HepG2 (cell line): ENCODE measurements at regions not wholly inside any gene's neighbourhood (a gene's known extent, or its start where the extent isn't known, plus 50 kb on each side); places are given as distances from the start of the nearest gene placed in this dataset.

Experiments
- ATAC-seq: fragments of 200-7000 bp; cut with Tn5 transposase; 3 replicates; pipeline ENCODE4 v1.9.1; 2020; ENCODE audit warnings: mild to moderate bottlenecking, moderate library complexity
- BruUV-seq: library from RNA; stranded (reverse); fragments of 400-500 nt; replicated peaks from 2 replicates; lab custom pipeline; 2021; lab: Mats Ljungman, UMichigan
- CTCF ChIA-PET: fragments of 300-600 bp; formaldehyde crosslinking; extraction: SDS; loops from one replicate; lab custom pipeline; 2021; ENCODE audit warnings: low total read pairs, inconsistent platforms, low intra/inter-chr PET ratio; lab: Yijun Ruan, JAX
- POLR2A ChIA-PET: fragments of 350-600 bp; sonication (Branson Sonifier 250); formaldehyde crosslinking; loops from one replicate; lab custom pipeline; 2020; ENCODE audit warnings: antibody characterized with exemption, inconsistent platforms; lab: Yijun Ruan, JAX
- DNase-seq: peaks from one replicate; pipeline ENCODE4 v3.0.0-alpha.2; 2015; ENCODE audit warnings: low spot score
- FAIRE-seq: peaks from 3 replicates; lab custom pipeline; 2011; peaks lifted over from hg19 to GRCh38; lab: Jason Lieb, UNC
- H2AFZ ChIP-seq: one replicate; pipeline ENCODE4 v1.6.1; 2011; ENCODE audit warnings: low read length, inconsistent platforms
- H3K27ac ChIP-seq: fragments of 300-600 bp; 3 replicates; pipeline ENCODE4 v1.8.0; 2011; ENCODE audit warnings: mixed run types, mild to moderate bottlenecking, mixed read lengths, low read length, inconsistent platforms; ENCODE audit not compliant: insufficient read depth; ENCODE audit errors: extremely low read length
- H3K27me3 ChIP-seq, 2 experiments: fragments of 200-600 bp in 1 of 2; 2 replicates in 1 of 2; 3 replicates in 1 of 2; pipeline versions ENCODE4 v1.6.0 to v1.8.0; 2011; ENCODE audit warnings: low read length in 2 of 2, mild to moderate bottlenecking in 2 of 2, moderate library complexity in 2 of 2, inconsistent platforms in 1 of 2; ENCODE audit not compliant: insufficient read depth in 2 of 2, control insufficient read depth in 1 of 2
- H3K36me3 ChIP-seq, 2 experiments: fragments of 200-600 bp in 1 of 2; replicated peaks in 1 of 2; 2 replicates in 1 of 2; 3 replicates in 1 of 2; pipeline versions ENCODE4 v1.5.1 to v1.8.0; 2011; ENCODE audit warnings: low read length in 2 of 2, inconsistent platforms in 1 of 2; ENCODE audit not compliant: insufficient read depth in 2 of 2, control insufficient read depth in 1 of 2
- H3K4me1 ChIP-seq: 2 replicates; pipeline ENCODE4 v1.5.1; 2012; ENCODE audit warnings: low read length, inconsistent platforms; ENCODE audit not compliant: insufficient read depth
- H3K4me2 ChIP-seq: 2 replicates; pipeline ENCODE4 v1.6.0; 2011; ENCODE audit warnings: low read depth, low read length, inconsistent platforms
- H3K4me3 ChIP-seq, 3 experiments: fragments of 200-600 bp in 1 of 3; sonication (generic), shearing (Covaris generic) in 1 of 3; replicated peaks in 1 of 3; 2 replicates each; pipeline ENCODE4 v1.5.1; 2011 to 2016; ENCODE audit warnings: low read length in 3 of 3, inconsistent platforms in 2 of 3, low read depth in 2 of 3, mild to moderate bottlenecking in 2 of 3, control low read depth in 1 of 3, mixed read lengths in 1 of 3; ENCODE audit not compliant: insufficient read depth in 1 of 3
- H3K79me2 ChIP-seq: one replicate; pipeline ENCODE4 v1.6.1; 2011; ENCODE audit warnings: low read length, inconsistent platforms; ENCODE audit not compliant: insufficient read depth
- H3K9ac ChIP-seq: 2 replicates; pipeline ENCODE4 v1.6.0; 2011; ENCODE audit warnings: mild to moderate bottlenecking, low read depth, low read length, inconsistent platforms; ENCODE audit not compliant: insufficient read depth
- H3K9me3 ChIP-seq: 2 replicates; pipeline ENCODE4 v1.5.1; 2012; ENCODE audit warnings: mild to moderate bottlenecking, low read length
- H4K20me1 ChIP-seq: 2 replicates; pipeline ENCODE4 v1.6.0; 2011; ENCODE audit warnings: inconsistent platforms, mild to moderate bottlenecking, low read length, moderate library complexity; ENCODE audit not compliant: insufficient read depth
- GABPB1 ChIP-seq: IDR thresholded peaks from 2 replicates; pipeline ENCODE4 v1.6.1; 2016; ENCODE audit warnings: mild to moderate bottlenecking, missing genetic modification reagents, moderate library complexity, missing compliant biosample characterization
- HOXA9 ChIP-seq: sonication (generic); formaldehyde crosslinking; IDR thresholded peaks from 2 replicates; pipeline ENCODE4 v1.8.1; 2022; ENCODE audit warnings: missing genetic modification reagents, mild to moderate bottlenecking, moderate library complexity, borderline replicate concordance
- KAT8 ChIP-seq: IDR thresholded peaks from 2 replicates; pipeline ENCODE4 v1.6.1; 2016; ENCODE audit warnings: missing genetic modification reagents, missing compliant biosample characterization
- MZF1 ChIP-seq: sonication (generic); formaldehyde crosslinking; IDR thresholded peaks from 2 replicates; pipeline ENCODE4 v1.8.1; 2023; ENCODE audit warnings: mild to moderate bottlenecking, missing genetic modification reagents, borderline replicate concordance
- NAIF1 ChIP-seq: sonication (generic); formaldehyde crosslinking; IDR thresholded peaks from 2 replicates; pipeline ENCODE4 v1.5.0; 2020; ENCODE audit warnings: mild to moderate bottlenecking, missing genetic modification reagents, borderline replicate concordance
- NCOA1 ChIP-seq: sonication (generic); formaldehyde crosslinking; IDR thresholded peaks from 2 replicates; pipeline ENCODE4 v1.9.0; 2021; ENCODE audit warnings: missing genetic modification reagents
- ZBTB26 ChIP-seq: IDR thresholded peaks from 2 replicates; pipeline ENCODE4 v1.6.1; 2016; ENCODE audit warnings: missing compliant biosample characterization, missing genetic modification reagents, borderline replicate concordance
- ZNF460 ChIP-seq: sonication (generic); formaldehyde crosslinking; IDR thresholded peaks from 2 replicates; pipeline ENCODE4 v1.5.1; 2020; ENCODE audit warnings: missing genetic modification reagents, mild to moderate bottlenecking, borderline replicate concordance
- ZNF496 ChIP-seq: sonication (generic); formaldehyde crosslinking; IDR thresholded peaks from 2 replicates; pipeline ENCODE4 v1.8.1; 2023; ENCODE audit warnings: mild to moderate bottlenecking, moderate library complexity, missing genetic modification reagents; ENCODE audit not compliant: insufficient replicate concordance
- ZNF841 ChIP-seq: sonication (generic); formaldehyde crosslinking; IDR thresholded peaks from 2 replicates; pipeline ENCODE4 v1.8.1; 2023; ENCODE audit warnings: missing genetic modification reagents, borderline replicate concordance
- ZNF883 ChIP-seq: sonication (generic); formaldehyde crosslinking; IDR thresholded peaks from 2 replicates; pipeline ENCODE4 v1.5.1; 2020; ENCODE audit warnings: mild to moderate bottlenecking, missing genetic modification reagents; ENCODE audit errors: not compliant biosample characterization
- WGBS: methylation state at CpG from one replicate; pipeline ENCODE4 v1.1.6; 2017; ENCODE audit warnings: low lambda C conversion rate; 5-methylcytosine and 5-hydroxymethylcytosine counted together
- in situ Hi-C: cut with HindIII; loops from 2 replicates; pipeline ENCODE4 v1.10.0; 2017; ENCODE audit warnings: low pct_unique_long_range_greater_than_20kb; ENCODE audit not compliant: extremely low pct_ligation_motif_present
- intact Hi-C: fragments of 100-400 bp; cut with micrococcal nuclease; formaldehyde crosslinking; loops from one replicate; pipeline ENCODE4 v1.10.0; 2022; ENCODE audit not compliant: unreplicated experiment
- TF ChIP-seq, protein P1 (sequence below): IDR thresholded peaks from 2 replicates; pipeline ENCODE4 v1.6.1; 2016; ENCODE audit warnings: mild to moderate bottlenecking

DNA sequence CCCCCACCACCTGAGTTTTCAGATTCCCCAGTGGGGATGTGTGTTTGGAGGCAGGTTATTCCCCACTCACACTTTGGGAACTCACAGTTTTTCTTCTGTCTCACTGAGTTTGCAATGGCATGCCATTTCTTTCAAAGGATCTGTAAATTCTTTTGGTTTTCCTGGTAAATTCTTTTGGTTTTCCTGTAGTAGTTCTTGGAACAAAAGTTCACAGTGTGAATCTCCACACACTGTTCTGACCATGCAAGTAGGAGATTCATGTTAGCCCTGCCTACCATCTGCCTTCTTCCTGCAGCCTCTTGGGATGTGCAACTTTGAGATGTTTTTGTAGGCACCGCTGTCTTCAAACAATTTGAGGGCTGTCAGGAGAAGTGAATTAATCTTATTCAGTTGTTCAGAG lies 165.6 kb upstream of the OGFRL1 start:
- no peaks in the 10 kb centered on the region for H3K9me3 ChIP-seq
- H3K27me3 ChIP-seq = no peaks in the 10 kb centered on the region
- ChIA-PET POLR2A (no interaction called here), CTCF (no interaction called here)
- BruUV-seq = no TSS peak
- H3K36me3 ChIP-seq = no peaks in the 10 kb centered on the region
- intact Hi-C loops (no loop called here), in situ Hi-C loops (no loop called here)
- H3K27ac ChIP-seq = no peak overlapping the region
- no peaks in the 10 kb centered on the region for H3K79me2 ChIP-seq
- DNase-seq = no peak
- ATAC-seq = no peak
- H4K20me1 ChIP-seq = no peaks in the 10 kb centered on the region
- H3K9ac ChIP-seq = no peak overlapping the region
- FAIRE-seq = no peak
- no peak overlapping the region for H3K4me3 ChIP-seq
- WGBS = 0% methylated on average over 1 of the region's 1 CpG
- H2AFZ ChIP-seq = no peak overlapping the region
- no peaks in the 10 kb centered on the region for H3K4me1 ChIP-seq
- no peak overlapping the region for H3K4me2 ChIP-seq
- TF ChIP-seq ZNF460 (CRISPR knock-in tag) (no peak), ZNF496 (CRISPR knock-in tag) (no peak)

DNA sequence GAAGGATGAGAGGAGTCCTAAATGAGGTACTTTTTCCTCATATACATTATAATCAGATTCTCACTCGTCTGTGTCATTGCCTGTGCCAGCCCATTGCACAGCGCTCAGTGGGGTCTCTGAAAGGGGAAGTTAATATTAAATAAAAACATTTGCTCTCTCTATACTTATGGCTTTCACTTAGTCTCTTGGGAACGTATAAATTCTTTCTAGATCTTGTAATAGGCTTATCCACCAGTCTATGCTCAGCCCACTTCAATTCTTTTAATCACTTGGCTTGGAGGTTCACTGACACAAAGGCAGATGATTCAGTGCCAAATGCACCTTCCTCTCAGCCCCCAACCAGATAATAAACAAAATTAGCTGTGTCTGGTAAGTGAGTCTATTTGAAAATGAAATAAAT lies 164.3 kb upstream of the OGFRL1 start:
- Histone ChIP-seq H3K27ac (no peak overlapping the region), H3K36me3 (no peaks in the 10 kb centered on the region), H3K9ac (no peak overlapping the region), H3K4me1 (no peaks in the 10 kb centered on the region), H4K20me1 (no peaks in the 10 kb centered on the region), H3K9me3 (no peaks in the 10 kb centered on the region), H3K79me2 (no peaks in the 10 kb centered on the region), H3K4me3 (no peak overlapping the region), H3K27me3 (no peaks in the 10 kb centered on the region), H2AFZ (no peak overlapping the region), H3K4me2 (no peak overlapping the region)
- in situ Hi-C loops (no loop called here), intact Hi-C loops (no loop called here)
- TF ChIP-seq KAT8 (CRISPR knock-in tag) = no peak
- TF ChIP-seq ZNF841 (CRISPR knock-in tag) = no peak
- no peak for TF ChIP-seq NAIF1
- TF ChIP-seq MZF1 (CRISPR knock-in tag) = no peak
- TF ChIP-seq HOXA9 (CRISPR knock-in tag) = no peak
- TF ChIP-seq, protein P1, sequence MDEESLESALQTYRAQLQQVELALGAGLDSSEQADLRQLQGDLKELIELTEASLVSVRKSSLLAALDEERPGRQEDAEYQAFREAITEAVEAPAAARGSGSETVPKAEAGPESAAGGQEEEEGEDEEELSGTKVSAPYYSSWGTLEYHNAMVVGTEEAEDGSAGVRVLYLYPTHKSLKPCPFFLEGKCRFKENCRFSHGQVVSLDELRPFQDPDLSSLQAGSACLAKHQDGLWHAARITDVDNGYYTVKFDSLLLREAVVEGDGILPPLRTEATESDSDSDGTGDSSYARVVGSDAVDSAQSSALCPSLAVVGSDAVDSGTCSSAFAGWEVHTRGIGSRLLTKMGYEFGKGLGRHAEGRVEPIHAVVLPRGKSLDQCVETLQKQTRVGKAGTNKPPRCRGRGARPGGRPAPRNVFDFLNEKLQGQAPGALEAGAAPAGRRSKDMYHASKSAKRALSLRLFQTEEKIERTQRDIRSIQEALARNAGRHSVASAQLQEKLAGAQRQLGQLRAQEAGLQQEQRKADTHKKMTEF (CRISPR knock-in tag) = no peak
- TF ChIP-seq NCOA1 = no peak
- TF ChIP-seq ZNF883 (CRISPR knock-in tag) = no peak
- no peak for TF ChIP-seq GABPB1 (CRISPR knock-in tag)
- TF ChIP-seq ZBTB26 = no peak
- 17% methylated on average over 3 of the region's 3 CpGs for WGBS
- FAIRE-seq (no peak), ATAC-seq (no peak), DNase-seq (no peak)
- no TSS peak for BruUV-seq
- ChIA-PET CTCF (no interaction called here), POLR2A (no interaction called here)
